Tibial nerve (tissue), 4 donors: ENCODE measurements at regions not wholly inside any gene's neighbourhood (a gene's known extent, or its start where the extent isn't known, plus 50 kb on each side); places are given as distances from the start of the nearest gene placed in this dataset.

ENCODE experiments used
- CTCF ChIP-seq, 5 experiments: fragments of 200-600 bp in 3 of 5; fragments of 450-650 bp in 2 of 5; sonication (generic) in 3 of 5; IDR thresholded peaks; one replicate each; pipeline ENCODE4 v1.5.1; 2016 to 2019; ENCODE audit warnings: antibody characterized with exemption in 5 of 5, mild to moderate bottlenecking in 3 of 5, moderate library complexity in 2 of 5
- EP300 ChIP-seq, 2 donors: sonication (generic); formaldehyde crosslinking; IDR thresholded peaks; one replicate each; pipeline ENCODE4 v1.6.1; 2017; ENCODE audit warnings: antibody characterized with exemption in 2 of 2, mild to moderate bottlenecking in 1 of 2
- POLR2A ChIP-seq, 2 donors: fragments of 450-650 bp; IDR thresholded peaks; one replicate each; pipeline ENCODE4 v1.6.1; 2017; ENCODE audit warnings: antibody characterized with exemption in 2 of 2, mild to moderate bottlenecking in 2 of 2, moderate library complexity in 2 of 2

GRCh38 chr12:58732894-58733293 lies 187.4 kb downstream of the LRIG3 start:
- TF ChIP-seq POLR2A (IDR thresholded peaks at IDR 0.05) (no peak), CTCF (IDR thresholded peaks at IDR 0.05) (no peak), EP300 (IDR thresholded peaks at IDR 0.05) (no peak)
